HepG2 (cell line): ENCODE measurements at regions not wholly inside any gene's neighbourhood (a gene's known extent, or its start where the extent isn't known, plus 50 kb on each side); places are given as distances from the start of the nearest gene placed in this dataset.

Source experiments
- ATAC-seq: fragments of 200-7000 bp; cut with Tn5 transposase; 3 replicates; pipeline ENCODE4 v1.9.1; 2020; ENCODE audit warnings: mild to moderate bottlenecking, moderate library complexity
- BruUV-seq: library from RNA; stranded (reverse); fragments of 400-500 nt; replicated peaks from 2 replicates; lab custom pipeline; 2021; lab: Mats Ljungman, UMichigan
- CTCF ChIA-PET: fragments of 300-600 bp; formaldehyde crosslinking; extraction: SDS; loops from one replicate; lab custom pipeline; 2021; ENCODE audit warnings: low total read pairs, inconsistent platforms, low intra/inter-chr PET ratio; lab: Yijun Ruan, JAX
- POLR2A ChIA-PET: fragments of 350-600 bp; sonication (Branson Sonifier 250); formaldehyde crosslinking; loops from one replicate; lab custom pipeline; 2020; ENCODE audit warnings: antibody characterized with exemption, inconsistent platforms; lab: Yijun Ruan, JAX
- DNase-seq: peaks from one replicate; pipeline ENCODE4 v3.0.0-alpha.2; 2015; ENCODE audit warnings: low spot score
- FAIRE-seq: peaks from 3 replicates; lab custom pipeline; 2011; peaks lifted over from hg19 to GRCh38; lab: Jason Lieb, UNC
- H2AFZ ChIP-seq: one replicate; pipeline ENCODE4 v1.6.1; 2011; ENCODE audit warnings: low read length, inconsistent platforms
- H3K27ac ChIP-seq: fragments of 300-600 bp; 3 replicates; pipeline ENCODE4 v1.8.0; 2011; ENCODE audit warnings: mixed run types, mild to moderate bottlenecking, mixed read lengths, low read length, inconsistent platforms; ENCODE audit not compliant: insufficient read depth; ENCODE audit errors: extremely low read length
- H3K27me3 ChIP-seq, 2 experiments: fragments of 200-600 bp in 1 of 2; 2 replicates in 1 of 2; 3 replicates in 1 of 2; pipeline versions ENCODE4 v1.6.0 to v1.8.0; 2011; ENCODE audit warnings: low read length in 2 of 2, mild to moderate bottlenecking in 2 of 2, moderate library complexity in 2 of 2, inconsistent platforms in 1 of 2; ENCODE audit not compliant: insufficient read depth in 2 of 2, control insufficient read depth in 1 of 2
- H3K36me3 ChIP-seq, 2 experiments: fragments of 200-600 bp in 1 of 2; replicated peaks in 1 of 2; 2 replicates in 1 of 2; 3 replicates in 1 of 2; pipeline versions ENCODE4 v1.5.1 to v1.8.0; 2011; ENCODE audit warnings: low read length in 2 of 2, inconsistent platforms in 1 of 2; ENCODE audit not compliant: insufficient read depth in 2 of 2, control insufficient read depth in 1 of 2
- H3K4me1 ChIP-seq: 2 replicates; pipeline ENCODE4 v1.5.1; 2012; ENCODE audit warnings: low read length, inconsistent platforms; ENCODE audit not compliant: insufficient read depth
- H3K4me2 ChIP-seq: 2 replicates; pipeline ENCODE4 v1.6.0; 2011; ENCODE audit warnings: low read depth, low read length, inconsistent platforms
- H3K4me3 ChIP-seq, 3 experiments: fragments of 200-600 bp in 1 of 3; sonication (generic), shearing (Covaris generic) in 1 of 3; replicated peaks in 1 of 3; 2 replicates each; pipeline ENCODE4 v1.5.1; 2011 to 2016; ENCODE audit warnings: low read length in 3 of 3, inconsistent platforms in 2 of 3, low read depth in 2 of 3, mild to moderate bottlenecking in 2 of 3, control low read depth in 1 of 3, mixed read lengths in 1 of 3; ENCODE audit not compliant: insufficient read depth in 1 of 3
- H3K79me2 ChIP-seq: one replicate; pipeline ENCODE4 v1.6.1; 2011; ENCODE audit warnings: low read length, inconsistent platforms; ENCODE audit not compliant: insufficient read depth
- H3K9ac ChIP-seq: 2 replicates; pipeline ENCODE4 v1.6.0; 2011; ENCODE audit warnings: mild to moderate bottlenecking, low read depth, low read length, inconsistent platforms; ENCODE audit not compliant: insufficient read depth
- H3K9me3 ChIP-seq: 2 replicates; pipeline ENCODE4 v1.5.1; 2012; ENCODE audit warnings: mild to moderate bottlenecking, low read length
- H4K20me1 ChIP-seq: 2 replicates; pipeline ENCODE4 v1.6.0; 2011; ENCODE audit warnings: inconsistent platforms, mild to moderate bottlenecking, low read length, moderate library complexity; ENCODE audit not compliant: insufficient read depth
- ASH2L ChIP-seq: fragments of 300-600, 200-600 bp; sonication (generic); IDR thresholded peaks from 2 replicates; pipeline ENCODE4 v1.7.0; 2017; ENCODE audit warnings: low read depth, mild to moderate bottlenecking, moderate library complexity, mixed read lengths, low read length; ENCODE audit not compliant: insufficient read length
- ATF7-NPFF ChIP-seq: sonication (generic); formaldehyde crosslinking; IDR thresholded peaks from 2 replicates; pipeline ENCODE4 v1.8.1; 2023; ENCODE audit warnings: mild to moderate bottlenecking, low read depth, missing genetic modification reagents, moderate library complexity
- CHD2 ChIP-seq: IDR thresholded peaks from 2 replicates; pipeline ENCODE4 v1.6.1; 2011; ENCODE audit warnings: low read depth, low read length, improper control_type of control experiment
- ERF ChIP-seq: IDR thresholded peaks from 2 replicates; pipeline ENCODE4 v1.6.1; 2018; ENCODE audit warnings: missing biosample characterization, missing genetic modification reagents
- KDM5A ChIP-seq: fragments of 200-600 bp; sonication (generic); IDR thresholded peaks from 2 replicates; pipeline ENCODE4 v1.7.0; 2018; ENCODE audit warnings: antibody characterized with exemption, mild to moderate bottlenecking, low read length, borderline replicate concordance
- MEIS2 ChIP-seq: sonication (generic); formaldehyde crosslinking; IDR thresholded peaks from 2 replicates; pipeline ENCODE4 v1.9.0; 2021; ENCODE audit warnings: mild to moderate bottlenecking, missing genetic modification reagents
- NR2C2 ChIP-seq: sonication (generic); formaldehyde crosslinking; IDR thresholded peaks from 2 replicates; pipeline ENCODE4 v1.4.0; 2020; ENCODE audit warnings: missing genetic modification reagents, mild to moderate bottlenecking, moderate library complexity, borderline replicate concordance
- PHB2 ChIP-seq: fragments of 450-650 bp; IDR thresholded peaks from 2 replicates; pipeline ENCODE4 v1.6.1; 2018; ENCODE audit not compliant: partially characterized antibody
- RBM22 ChIP-seq: fragments of 200-400 bp; formaldehyde crosslinking; optimal IDR thresholded peaks from 2 replicates; pipeline ENCODE3; 2017; ENCODE audit warnings: mild to moderate bottlenecking, low read length, moderate library complexity
- SIX1 ChIP-seq: sonication (generic); formaldehyde crosslinking; IDR thresholded peaks from 2 replicates; pipeline ENCODE4 v1.4.0; 2020; ENCODE audit warnings: missing genetic modification reagents, borderline replicate concordance
- SP5 ChIP-seq: IDR thresholded peaks from 2 replicates; pipeline ENCODE4 v1.6.1; 2016; ENCODE audit warnings: low read depth, borderline replicate concordance
- ZBTB7A ChIP-seq: sonication (generic); formaldehyde crosslinking; IDR thresholded peaks from 2 replicates; pipeline ENCODE4 v1.8.0; 2022; ENCODE audit warnings: mild to moderate bottlenecking, missing genetic modification reagents
- ZNF263 ChIP-seq: sonication (generic); formaldehyde crosslinking; IDR thresholded peaks from 2 replicates; pipeline ENCODE4 v1.4.0; 2020; ENCODE audit warnings: missing genetic modification reagents
- ZNF354B ChIP-seq: sonication (generic); formaldehyde crosslinking; IDR thresholded peaks from 2 replicates; pipeline ENCODE4 v1.8.0; 2022; ENCODE audit warnings: mild to moderate bottlenecking, missing genetic modification reagents
- ZNF382 ChIP-seq: sonication (generic); formaldehyde crosslinking; IDR thresholded peaks from 2 replicates; pipeline ENCODE4 v1.5.0; 2020; ENCODE audit warnings: missing genetic modification reagents, mild to moderate bottlenecking, borderline replicate concordance
- ZSCAN12 ChIP-seq: sonication (generic); formaldehyde crosslinking; IDR thresholded peaks from 2 replicates; pipeline ENCODE4 v1.9.0; 2021; ENCODE audit warnings: mild to moderate bottlenecking, missing genetic modification reagents
- WGBS: methylation state at CpG from one replicate; pipeline ENCODE4 v1.1.6; 2017; ENCODE audit warnings: low lambda C conversion rate; 5-methylcytosine and 5-hydroxymethylcytosine counted together
- in situ Hi-C: cut with HindIII; loops from 2 replicates; pipeline ENCODE4 v1.10.0; 2017; ENCODE audit warnings: low pct_unique_long_range_greater_than_20kb; ENCODE audit not compliant: extremely low pct_ligation_motif_present
- intact Hi-C: fragments of 100-400 bp; cut with micrococcal nuclease; formaldehyde crosslinking; loops from one replicate; pipeline ENCODE4 v1.10.0; 2022; ENCODE audit not compliant: unreplicated experiment
- TF ChIP-seq, protein P1 (sequence below): sonication (generic); formaldehyde crosslinking; IDR thresholded peaks from 2 replicates; pipeline ENCODE4 v1.5.0; 2020; ENCODE audit warnings: mild to moderate bottlenecking, missing genetic modification reagents, moderate library complexity
- TF ChIP-seq, protein P2 (sequence below): sonication (generic); formaldehyde crosslinking; IDR thresholded peaks from 2 replicates; pipeline ENCODE4 v1.4.0; 2020; ENCODE audit warnings: mild to moderate bottlenecking, missing genetic modification reagents, borderline replicate concordance

DNA sequence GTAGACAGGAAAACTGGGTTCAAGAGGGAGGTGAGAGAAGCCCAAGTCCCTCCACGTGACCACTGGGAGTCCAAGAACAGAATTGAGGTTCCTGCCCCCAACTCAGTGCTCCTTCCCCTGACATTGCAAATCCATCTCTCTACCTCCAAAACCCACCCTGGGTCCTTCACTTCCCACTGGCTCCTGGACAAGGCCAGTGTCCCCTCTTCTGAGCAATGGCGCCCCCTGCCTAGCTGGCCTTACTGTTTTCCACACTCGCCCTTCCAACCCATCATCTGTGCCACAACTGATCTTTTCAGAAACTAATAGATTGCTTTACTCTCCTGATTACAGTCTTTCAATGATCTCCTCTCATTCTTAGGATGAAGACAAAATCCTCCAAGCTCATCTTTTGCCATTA, 200.3 kb downstream of the ANKRD60 start:
- H4K20me1 ChIP-seq = no peaks in the 10 kb centered on the region; the same call in 1 of the 2 replicates
- CTCF ChIA-PET = no interaction called here
- H3K4me3 ChIP-seq = no peak overlapping the region
- in situ Hi-C loops (no loop called here), intact Hi-C loops (no loop called here)
- no peak overlapping the region for H3K4me2 ChIP-seq
- no peaks in the 10 kb centered on the region for H3K36me3 ChIP-seq
- 0 out of 5 replicates have a peak, but pooled peaks cover 0 to 8% of the 10 kb centered on the region in 2 experiments for H3K27me3 ChIP-seq
- TF ChIP-seq, protein P1, sequence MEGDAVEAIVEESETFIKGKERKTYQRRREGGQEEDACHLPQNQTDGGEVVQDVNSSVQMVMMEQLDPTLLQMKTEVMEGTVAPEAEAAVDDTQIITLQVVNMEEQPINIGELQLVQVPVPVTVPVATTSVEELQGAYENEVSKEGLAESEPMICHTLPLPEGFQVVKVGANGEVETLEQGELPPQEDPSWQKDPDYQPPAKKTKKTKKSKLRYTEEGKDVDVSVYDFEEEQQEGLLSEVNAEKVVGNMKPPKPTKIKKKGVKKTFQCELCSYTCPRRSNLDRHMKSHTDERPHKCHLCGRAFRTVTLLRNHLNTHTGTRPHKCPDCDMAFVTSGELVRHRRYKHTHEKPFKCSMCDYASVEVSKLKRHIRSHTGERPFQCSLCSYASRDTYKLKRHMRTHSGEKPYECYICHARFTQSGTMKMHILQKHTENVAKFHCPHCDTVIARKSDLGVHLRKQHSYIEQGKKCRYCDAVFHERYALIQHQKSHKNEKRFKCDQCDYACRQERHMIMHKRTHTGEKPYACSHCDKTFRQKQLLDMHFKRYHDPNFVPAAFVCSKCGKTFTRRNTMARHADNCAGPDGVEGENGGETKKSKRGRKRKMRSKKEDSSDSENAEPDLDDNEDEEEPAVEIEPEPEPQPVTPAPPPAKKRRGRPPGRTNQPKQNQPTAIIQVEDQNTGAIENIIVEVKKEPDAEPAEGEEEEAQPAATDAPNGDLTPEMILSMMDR = peak; percentile 31
- TF ChIP-seq SIX1 (CRISPR knock-in tag) = no peak
- no peak overlapping the region for H3K27ac ChIP-seq
- no peaks in the 10 kb centered on the region for H3K9me3 ChIP-seq
- no TSS peak for BruUV-seq
- no peak overlapping the region for H3K9ac ChIP-seq
- 9% methylated on average over 3 of the region's 3 CpGs for WGBS
- H3K4me1 ChIP-seq = no peaks in the 10 kb centered on the region
- DNase-seq (no peak), ATAC-seq (no peak), FAIRE-seq (no peak)
- H3K79me2 ChIP-seq = no peaks in the 10 kb centered on the region
- POLR2A ChIA-PET = no interaction called here
- no peak overlapping the region for H2AFZ ChIP-seq

DNA sequence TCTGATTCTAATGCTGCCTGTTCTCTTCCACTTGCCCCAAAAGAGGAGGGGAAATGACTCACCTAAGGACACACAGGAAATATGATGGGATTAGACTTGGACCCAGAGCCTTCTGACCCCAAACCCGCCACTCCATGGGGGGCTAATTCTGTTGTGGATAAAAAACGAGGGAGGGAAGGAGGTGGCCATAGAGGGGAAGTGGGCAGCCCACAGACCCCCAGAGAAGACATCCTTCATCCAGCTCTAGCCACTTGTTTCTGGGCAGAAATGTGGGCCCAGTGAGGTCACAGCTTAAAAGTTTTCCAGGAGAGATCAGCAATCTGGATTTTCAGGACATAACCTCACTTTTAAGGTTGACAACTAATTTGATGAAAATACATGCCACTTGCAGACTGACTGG, 202.1 kb downstream of the ANKRD60 start:
- peaks cover 0 to 11% of the 10 kb centered on the region in 2 experiments; a peak in 3 of 5 replicates for H3K27me3 ChIP-seq
- in situ Hi-C loops = no loop called here
- no peaks in the 10 kb centered on the region for H3K4me1 ChIP-seq
- 2% methylated on average over 2 of the region's 2 CpGs for WGBS
- no peak for ATAC-seq
- H3K36me3 ChIP-seq = no peaks in the 10 kb centered on the region
- DNase-seq = no peak
- ChIA-PET CTCF (no interaction called here), POLR2A (no interaction called here)
- no peak overlapping the region for H2AFZ ChIP-seq
- intact Hi-C loops = no loop called here
- H3K79me2 ChIP-seq = no peaks in the 10 kb centered on the region
- no TSS peak for BruUV-seq
- no peak overlapping the region for H3K4me2 ChIP-seq
- no peaks in the 10 kb centered on the region for H3K9me3 ChIP-seq
- H3K9ac ChIP-seq = no peak overlapping the region
- no peak overlapping the region for H3K27ac ChIP-seq
- FAIRE-seq = no peak
- no peaks in the 10 kb centered on the region; the same call in 1 of the 2 replicates for H4K20me1 ChIP-seq
- TF ChIP-seq, protein P2, sequence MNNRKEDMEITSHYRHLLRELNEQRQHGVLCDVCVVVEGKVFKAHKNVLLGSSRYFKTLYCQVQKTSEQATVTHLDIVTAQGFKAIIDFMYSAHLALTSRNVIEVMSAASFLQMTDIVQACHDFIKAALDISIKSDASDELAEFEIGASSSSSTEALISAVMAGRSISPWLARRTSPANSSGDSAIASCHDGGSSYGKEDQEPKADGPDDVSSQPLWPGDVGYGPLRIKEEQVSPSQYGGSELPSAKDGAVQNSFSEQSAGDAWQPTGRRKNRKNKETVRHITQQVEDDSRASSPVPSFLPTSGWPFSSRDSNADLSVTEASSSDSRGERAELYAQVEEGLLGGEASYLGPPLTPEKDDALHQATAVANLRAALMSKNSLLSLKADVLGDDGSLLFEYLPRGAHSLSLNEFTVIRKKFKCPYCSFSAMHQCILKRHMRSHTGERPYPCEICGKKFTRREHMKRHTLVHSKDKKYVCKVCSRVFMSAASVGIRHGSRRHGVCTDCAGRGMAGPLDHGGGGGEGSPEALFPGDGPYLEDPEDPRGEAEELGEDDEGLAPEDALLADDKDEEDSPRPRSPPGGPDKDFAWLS = no peak
- TF ChIP-seq ZNF382 (CRISPR knock-in tag) (no peak), RBM22 (no peak), SP5 (CRISPR knock-in tag) (no peak), KDM5A (no peak), ASH2L (no peak), ZBTB7A (no peak), MEIS2 (CRISPR knock-in tag) (no peak), ZSCAN12 (CRISPR knock-in tag) (no peak), ZNF354B (CRISPR knock-in tag) (no peak), PHB2 (no peak), ZNF263 (no peak), NR2C2 (CRISPR knock-in tag) (no peak), CHD2 (no peak), ATF7-NPFF (CRISPR knock-in tag) (no peak), ERF (no peak)
- no peak overlapping the region for H3K4me3 ChIP-seq
